NCI-H187 treated with DMSO at 0.1 percent for 48 hours (cell line): ENCODE measurements at regions not wholly inside any gene's neighbourhood (a gene's known extent, or its start where the extent isn't known, plus 50 kb on each side); places are given as distances from the start of the nearest gene placed in this dataset.

Experiments
- DNase-seq: peaks from one replicate; lab custom pipeline; 2025; lab: John Stamatoyannopoulos, UW

GRCh38 chr13:102993348-102993747, 72.9 kb downstream of the SLC10A2 start:
- DNase-seq: no peak

- no peak for DNase-seq
Measured at GRCh38 chr13:102984210-102984609, 82.0 kb downstream of the SLC10A2 start.

GRCh38 chr13:102983496-102983895, 82.7 kb downstream of the SLC10A2 start:
- no peak for DNase-seq

GRCh38 chr13:102980331-102980982, 85.8 kb downstream of the SLC10A2 start:
- no peak for DNase-seq

- DNase-seq: no peak
Measured at GRCh38 chr13:102978168-102978567, 88.0 kb downstream of the SLC10A2 start.

GRCh38 chr13:102977471-102977870, 88.7 kb downstream of the SLC10A2 start:
- no peak for DNase-seq

- no peak for DNase-seq
Measured at GRCh38 chr13:102974317-102975087, 91.7 kb downstream of the SLC10A2 start.

GRCh38 chr13:102972191-102972590, 94.0 kb downstream of the SLC10A2 start:
- DNase-seq: no peak

GRCh38 chr13:102970542-102970941, 95.7 kb downstream of the SLC10A2 start:
- DNase-seq: peak; percentile 88

- DNase-seq: no peak
Measured at GRCh38 chr13:102968572-102969228, 97.5 kb downstream of the SLC10A2 start.

GRCh38 chr13:102965802-102966201, 100.4 kb downstream of the SLC10A2 start:
- no peak for DNase-seq

GRCh38 chr13:102962430-102962829, 103.8 kb downstream of the SLC10A2 start:
- DNase-seq: no peak

- no peak for DNase-seq
Measured at GRCh38 chr13:102960959-102961358, 105.3 kb downstream of the SLC10A2 start.

- DNase-seq: no peak
Measured at GRCh38 chr13:102956449-102956848, 109.8 kb downstream of the SLC10A2 start.

GRCh38 chr13:102954350-102954749, 108.5 kb downstream of the ERCC5 start:
- DNase-seq: no peak

GRCh38 chr13:102951808-102952207, 106.0 kb downstream of the ERCC5 start:
- no peak for DNase-seq

- DNase-seq: no peak
Measured at GRCh38 chr13:102947745-102948405, 102.0 kb downstream of the ERCC5 start.

GRCh38 chr13:102945886-102946285, 100.1 kb downstream of the ERCC5 start:
- DNase-seq: no peak

GRCh38 chr13:102945324-102945815, 99.5 kb downstream of the ERCC5 start:
- no peak for DNase-seq

- DNase-seq: no peak
Measured at GRCh38 chr13:102944821-102945220, 99.0 kb downstream of the ERCC5 start.

- no peak for DNase-seq
Measured at GRCh38 chr13:102940770-102941169, 94.9 kb downstream of the ERCC5 start.

- no peak for DNase-seq
Measured at GRCh38 chr13:102940143-102940542, 94.3 kb downstream of the ERCC5 start.
